B cell (primary cell): ENCODE measurements at regions not wholly inside any gene's neighbourhood (a gene's known extent, or its start where the extent isn't known, plus 50 kb on each side); places are given as distances from the start of the nearest gene placed in this dataset.

Experiments used
- CTCF ChIP-seq: fragments of 200-600 bp; IDR thresholded peaks from one replicate; pipeline ENCODE4 v1.8.0; 2022; ENCODE audit warnings: antibody characterized with exemption, mild to moderate bottlenecking
- EZH2 ChIP-seq: IDR thresholded peaks from 2 replicates; pipeline ENCODE4 v1.6.1; 2012; ENCODE audit warnings: borderline replicate concordance, low read depth, mild to moderate bottlenecking, moderate library complexity, low read length; ENCODE audit not compliant: insufficient read depth, poor library complexity, severe bottlenecking

GRCh38 chr18:78199611-78200010 lies 780.0 kb upstream of the SALL3 start:
- TF ChIP-seq CTCF (no peak), EZH2 (no peak)
